Osteocyte (in vitro differentiated cells): ENCODE measurements at regions not wholly inside any gene's neighbourhood (a gene's known extent, or its start where the extent isn't known, plus 50 kb on each side); places are given as distances from the start of the nearest gene placed in this dataset.

Experiments used
- DNase-seq: peaks from one replicate; pipeline ENCODE4 v3.0.0; 2021; ENCODE audit warnings: mixed read lengths; ENCODE audit not compliant: unreplicated experiment; ENCODE audit errors: extremely low spot score
- H3K27ac Mint-ChIP-seq: one replicate; pipeline ENCODE4 v1.8.0; 2021; ENCODE audit warnings: mild to moderate bottlenecking, mixed read lengths; ENCODE audit not compliant: unreplicated experiment
- H3K27me3 Mint-ChIP-seq: one replicate; pipeline ENCODE4 v1.8.0; 2021; ENCODE audit warnings: mixed read lengths; ENCODE audit not compliant: unreplicated experiment
- H3K36me3 Mint-ChIP-seq: one replicate; pipeline ENCODE4 v1.8.0; 2021; ENCODE audit warnings: mixed read lengths; ENCODE audit not compliant: unreplicated experiment
- H3K4me1 Mint-ChIP-seq: one replicate; pipeline ENCODE4 v1.8.0; 2021; ENCODE audit warnings: mixed read lengths; ENCODE audit not compliant: unreplicated experiment
- H3K4me3 Mint-ChIP-seq: one replicate; pipeline ENCODE4 v1.8.0; 2021; ENCODE audit warnings: mild to moderate bottlenecking, moderate library complexity, mixed read lengths; ENCODE audit not compliant: unreplicated experiment
- H3K9me3 Mint-ChIP-seq: one replicate; pipeline ENCODE4 v1.8.0; 2021; ENCODE audit warnings: mixed read lengths; ENCODE audit not compliant: unreplicated experiment
- TF ChIP-seq, protein P1 (sequence below): fragments of 200-600 bp; sonication (generic); IDR thresholded peaks from 2 replicates; pipeline ENCODE4 v1.5.0; 2021; ENCODE audit warnings: antibody characterized with exemption, mild to moderate bottlenecking, moderate library complexity

DNA sequence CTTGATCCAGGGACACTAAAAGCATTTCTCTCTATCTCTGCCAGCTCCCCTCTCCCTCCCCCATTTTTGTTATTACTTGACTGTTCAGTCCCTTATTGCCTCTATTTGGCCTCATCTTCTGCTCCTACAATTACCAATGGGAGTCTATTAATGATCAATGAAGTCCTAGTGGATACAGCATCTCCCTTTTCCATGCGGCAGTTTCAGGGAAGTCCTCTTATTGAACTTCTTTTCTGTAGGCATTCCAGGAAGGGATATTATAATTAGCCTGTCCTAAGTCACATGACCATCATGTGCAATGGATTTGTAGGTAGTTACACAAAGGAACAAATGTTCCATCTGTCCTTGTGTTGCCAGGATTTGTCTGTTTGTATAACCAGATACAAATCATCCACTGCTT is 495.1 kb upstream of the CNTNAP5 start:
- H3K36me3 Mint-ChIP-seq = no peaks in the 10 kb centered on the region
- no peaks in the 10 kb centered on the region for H3K4me1 Mint-ChIP-seq
- no peaks in the 10 kb centered on the region for H3K27me3 Mint-ChIP-seq
- no peak for DNase-seq
- H3K27ac Mint-ChIP-seq = no peak overlapping the region
- TF ChIP-seq, protein P1, sequence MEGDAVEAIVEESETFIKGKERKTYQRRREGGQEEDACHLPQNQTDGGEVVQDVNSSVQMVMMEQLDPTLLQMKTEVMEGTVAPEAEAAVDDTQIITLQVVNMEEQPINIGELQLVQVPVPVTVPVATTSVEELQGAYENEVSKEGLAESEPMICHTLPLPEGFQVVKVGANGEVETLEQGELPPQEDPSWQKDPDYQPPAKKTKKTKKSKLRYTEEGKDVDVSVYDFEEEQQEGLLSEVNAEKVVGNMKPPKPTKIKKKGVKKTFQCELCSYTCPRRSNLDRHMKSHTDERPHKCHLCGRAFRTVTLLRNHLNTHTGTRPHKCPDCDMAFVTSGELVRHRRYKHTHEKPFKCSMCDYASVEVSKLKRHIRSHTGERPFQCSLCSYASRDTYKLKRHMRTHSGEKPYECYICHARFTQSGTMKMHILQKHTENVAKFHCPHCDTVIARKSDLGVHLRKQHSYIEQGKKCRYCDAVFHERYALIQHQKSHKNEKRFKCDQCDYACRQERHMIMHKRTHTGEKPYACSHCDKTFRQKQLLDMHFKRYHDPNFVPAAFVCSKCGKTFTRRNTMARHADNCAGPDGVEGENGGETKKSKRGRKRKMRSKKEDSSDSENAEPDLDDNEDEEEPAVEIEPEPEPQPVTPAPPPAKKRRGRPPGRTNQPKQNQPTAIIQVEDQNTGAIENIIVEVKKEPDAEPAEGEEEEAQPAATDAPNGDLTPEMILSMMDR = no peak
- H3K9me3 Mint-ChIP-seq = peaks cover 26% of the 10 kb centered on the region
- no peak overlapping the region for H3K4me3 Mint-ChIP-seq

DNA sequence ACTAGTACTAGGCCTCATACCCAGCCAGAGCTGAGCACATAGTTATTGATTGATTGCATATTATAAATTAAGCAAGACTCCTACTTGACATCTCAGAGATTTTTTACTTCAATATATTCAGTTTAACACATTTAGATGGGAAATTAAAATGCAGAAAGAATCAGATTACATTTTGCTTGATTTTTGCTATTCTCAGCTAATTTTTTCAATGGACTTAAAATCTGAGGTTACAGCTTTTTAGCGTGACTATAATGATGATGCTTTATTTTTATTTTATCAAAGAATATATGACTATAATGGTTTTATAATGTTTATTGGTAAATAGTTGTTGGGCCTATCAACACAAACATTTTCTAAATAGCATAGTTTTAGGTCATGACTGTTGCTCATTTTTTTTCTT is 493.0 kb upstream of the CNTNAP5 start:
- TF ChIP-seq, protein P1 = no peak
- no peak for DNase-seq
- H3K36me3 Mint-ChIP-seq = no peaks in the 10 kb centered on the region
- no peak overlapping the region for H3K27ac Mint-ChIP-seq
- peaks cover 27% of the 10 kb centered on the region for H3K9me3 Mint-ChIP-seq
- H3K4me1 Mint-ChIP-seq = no peaks in the 10 kb centered on the region
- no peaks in the 10 kb centered on the region for H3K27me3 Mint-ChIP-seq
- H3K4me3 Mint-ChIP-seq = no peak overlapping the region

DNA sequence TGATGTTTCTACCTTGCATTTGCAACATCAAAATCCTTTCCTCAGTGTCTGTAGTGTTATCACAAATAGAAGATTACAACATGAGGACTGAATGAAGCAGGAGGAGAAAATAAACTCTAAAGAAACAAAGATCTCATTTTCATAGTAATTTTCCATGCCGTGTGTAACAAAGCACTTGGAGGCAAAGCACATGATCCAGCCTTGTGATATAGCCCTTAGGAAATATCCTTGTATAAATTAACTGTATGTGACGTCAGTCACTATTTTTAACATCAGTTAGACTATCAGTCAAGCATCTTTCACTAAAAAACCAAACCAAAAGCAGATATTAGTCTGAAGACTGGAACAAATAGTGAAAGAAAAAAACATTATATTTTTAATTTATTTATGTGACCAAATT is 492.1 kb upstream of the CNTNAP5 start:
- H3K4me3 Mint-ChIP-seq = no peak overlapping the region
- DNase-seq = no peak
- H3K4me1 Mint-ChIP-seq = no peaks in the 10 kb centered on the region
- H3K27ac Mint-ChIP-seq = no peak overlapping the region
- H3K9me3 Mint-ChIP-seq = peaks cover 33% of the 10 kb centered on the region
- H3K36me3 Mint-ChIP-seq = no peaks in the 10 kb centered on the region
- no peaks in the 10 kb centered on the region for H3K27me3 Mint-ChIP-seq
- TF ChIP-seq, protein P1 = no peak

DNA sequence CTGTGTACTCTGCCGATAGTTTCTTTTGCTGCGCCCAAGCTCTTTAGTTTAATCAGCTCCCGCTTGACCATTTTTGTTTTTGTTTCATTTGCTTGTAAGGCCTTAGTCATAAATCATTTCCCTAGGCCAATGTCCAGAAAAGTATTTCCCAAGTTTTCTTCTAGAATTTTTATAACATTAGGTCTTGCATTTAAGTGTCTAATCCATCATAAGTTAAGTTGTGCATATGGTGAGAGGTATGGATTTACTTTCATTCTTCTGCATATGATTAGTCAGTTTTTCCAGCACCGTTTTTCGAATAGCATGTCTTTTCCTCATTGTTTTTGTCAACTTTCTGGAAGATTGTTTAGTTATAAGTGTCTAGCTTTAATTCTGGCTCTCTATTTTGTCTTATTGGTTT is 484.8 kb upstream of the CNTNAP5 start:
- Mint-ChIP-seq H3K36me3 (no peaks in the 10 kb centered on the region), H3K9me3 (peaks cover 27% of the 10 kb centered on the region), H3K4me3 (no peak overlapping the region), H3K27ac (no peak overlapping the region), H3K4me1 (no peaks in the 10 kb centered on the region), H3K27me3 (no peaks in the 10 kb centered on the region)
- DNase-seq = no peak
- TF ChIP-seq, protein P1 = no peak

DNA sequence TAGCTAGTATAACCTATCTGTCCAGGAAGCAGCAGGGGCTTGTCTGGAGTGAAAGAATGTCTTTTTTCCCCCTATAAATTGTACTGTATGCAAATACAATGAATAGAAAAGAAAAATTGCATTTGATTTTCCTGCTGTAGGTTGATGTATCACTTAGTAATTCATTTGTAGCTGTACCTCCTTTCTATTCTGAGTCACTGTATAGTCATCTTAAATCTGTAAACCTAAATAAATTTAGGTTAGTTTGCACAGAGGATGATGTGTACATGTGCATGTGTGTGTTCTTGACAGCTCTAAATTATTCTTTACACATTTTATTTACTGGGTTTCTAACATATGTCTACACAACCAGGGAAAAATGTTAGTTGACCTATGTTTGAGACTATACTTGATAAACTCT is 478.7 kb upstream of the CNTNAP5 start:
- Mint-ChIP-seq H3K9me3 (peaks cover 14% of the 10 kb centered on the region), H3K27ac (no peak overlapping the region), H3K4me3 (no peak overlapping the region), H3K4me1 (no peaks in the 10 kb centered on the region), H3K36me3 (no peaks in the 10 kb centered on the region), H3K27me3 (no peaks in the 10 kb centered on the region)
- TF ChIP-seq, protein P1 = no peak
- no peak for DNase-seq
